ENCODE measurements at regions not wholly inside any gene's neighbourhood (a gene's known extent, or its start where the extent isn't known, plus 50 kb on each side); places are given as distances from the start of the nearest gene placed in this dataset.

- Histone ChIP-seq H3K4me2 (no peak overlapping the region), H4K20me1 (ENCODE audit: insufficient read depth) (no peaks in the 10 kb centered on the region), H2AFZ (ENCODE audit: low read depth) (no peak overlapping the region), H3K9me3 (no peaks in the 10 kb centered on the region), H3K79me2 (ENCODE audit: insufficient read depth) (no peaks in the 10 kb centered on the region), H3F3A (replicated peaks; ENCODE audit: insufficient read depth) (peaks cover 28% of the 10 kb centered on the region), H3K4me1 (ENCODE audit: control insufficient read depth in 1 of 2, insufficient read depth in 2 of 2, low read depth in 1 of 2, low read length in 1 of 2) (peaks cover 0 to 31% of the 10 kb centered on the region in 2 experiments), H3K9ac (no peak overlapping the region; the same call in 1 of the 2 replicates), H3K4me3 (ENCODE audit: low read depth in 2 of 2, low read length in 1 of 2) (no peak overlapping the region), H3K9me2 (no peaks in the 10 kb centered on the region), H3K27ac (ENCODE audit: low read depth in 2 of 2, low read length in 1 of 2) (peak overlapping the region in 1 of 2 experiments; percentile 95; a peak in 2 of 4 replicates), H3K27me3 (ENCODE audit: insufficient read depth) (no peaks in the 10 kb centered on the region), H3K36me3 (replicated peaks in 1 of 2; ENCODE audit: control insufficient read depth in 1 of 2, insufficient read depth in 2 of 2, low read length in 1 of 2) (no peaks in the 10 kb centered on the region)
- DNase-seq: no peak
- TF ChIP-seq GABPA (IDR thresholded peaks at IDR 0.05; ENCODE audit: low read depth): no peak
- no peak for TF ChIP-seq MAX (IDR thresholded peaks at IDR 0.05; ENCODE audit: low read depth)
- TF ChIP-seq RCOR1 (IDR thresholded peaks at IDR 0.05; ENCODE audit: low read length): no peak
- TF ChIP-seq, protein P1, sequence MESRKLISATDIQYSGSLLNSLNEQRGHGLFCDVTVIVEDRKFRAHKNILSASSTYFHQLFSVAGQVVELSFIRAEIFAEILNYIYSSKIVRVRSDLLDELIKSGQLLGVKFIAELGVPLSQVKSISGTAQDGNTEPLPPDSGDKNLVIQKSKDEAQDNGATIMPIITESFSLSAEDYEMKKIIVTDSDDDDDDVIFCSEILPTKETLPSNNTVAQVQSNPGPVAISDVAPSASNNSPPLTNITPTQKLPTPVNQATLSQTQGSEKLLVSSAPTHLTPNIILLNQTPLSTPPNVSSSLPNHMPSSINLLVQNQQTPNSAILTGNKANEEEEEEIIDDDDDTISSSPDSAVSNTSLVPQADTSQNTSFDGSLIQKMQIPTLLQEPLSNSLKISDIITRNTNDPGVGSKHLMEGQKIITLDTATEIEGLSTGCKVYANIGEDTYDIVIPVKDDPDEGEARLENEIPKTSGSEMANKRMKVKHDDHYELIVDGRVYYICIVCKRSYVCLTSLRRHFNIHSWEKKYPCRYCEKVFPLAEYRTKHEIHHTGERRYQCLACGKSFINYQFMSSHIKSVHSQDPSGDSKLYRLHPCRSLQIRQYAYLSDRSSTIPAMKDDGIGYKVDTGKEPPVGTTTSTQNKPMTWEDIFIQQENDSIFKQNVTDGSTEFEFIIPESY (IDR thresholded peaks at IDR 0.05; ENCODE audit: borderline replicate concordance, low read depth): no peak
- 0 out of 2 replicates have a peak, but pooled peaks have one; percentile 5 for TF ChIP-seq JUND (IDR thresholded peaks at IDR 0.05)
- TF ChIP-seq, protein P2, sequence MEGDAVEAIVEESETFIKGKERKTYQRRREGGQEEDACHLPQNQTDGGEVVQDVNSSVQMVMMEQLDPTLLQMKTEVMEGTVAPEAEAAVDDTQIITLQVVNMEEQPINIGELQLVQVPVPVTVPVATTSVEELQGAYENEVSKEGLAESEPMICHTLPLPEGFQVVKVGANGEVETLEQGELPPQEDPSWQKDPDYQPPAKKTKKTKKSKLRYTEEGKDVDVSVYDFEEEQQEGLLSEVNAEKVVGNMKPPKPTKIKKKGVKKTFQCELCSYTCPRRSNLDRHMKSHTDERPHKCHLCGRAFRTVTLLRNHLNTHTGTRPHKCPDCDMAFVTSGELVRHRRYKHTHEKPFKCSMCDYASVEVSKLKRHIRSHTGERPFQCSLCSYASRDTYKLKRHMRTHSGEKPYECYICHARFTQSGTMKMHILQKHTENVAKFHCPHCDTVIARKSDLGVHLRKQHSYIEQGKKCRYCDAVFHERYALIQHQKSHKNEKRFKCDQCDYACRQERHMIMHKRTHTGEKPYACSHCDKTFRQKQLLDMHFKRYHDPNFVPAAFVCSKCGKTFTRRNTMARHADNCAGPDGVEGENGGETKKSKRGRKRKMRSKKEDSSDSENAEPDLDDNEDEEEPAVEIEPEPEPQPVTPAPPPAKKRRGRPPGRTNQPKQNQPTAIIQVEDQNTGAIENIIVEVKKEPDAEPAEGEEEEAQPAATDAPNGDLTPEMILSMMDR (IDR thresholded peaks at IDR 0.05): 0 out of 2 replicates have a peak, but pooled peaks have one; percentile 12
- no peak for TF ChIP-seq FOXJ3 (CRISPR knock-in tag; IDR thresholded peaks at IDR 0.05)
- TF ChIP-seq SIN3A (IDR thresholded peaks at IDR 0.05; ENCODE audit: borderline replicate concordance, low read depth, low read length): no peak
- CTCF ChIA-PET: no interaction called here
- WGBS (ENCODE audit: low lambda C conversion rate): 65% methylated on average over 6 of the region's 6 CpGs
- POLR2A ChIA-PET: no interaction called here
These were observed 160.8 kb downstream of the COL6A3 start for GRCh38 chr2:237253046-237253702.

DNA sequence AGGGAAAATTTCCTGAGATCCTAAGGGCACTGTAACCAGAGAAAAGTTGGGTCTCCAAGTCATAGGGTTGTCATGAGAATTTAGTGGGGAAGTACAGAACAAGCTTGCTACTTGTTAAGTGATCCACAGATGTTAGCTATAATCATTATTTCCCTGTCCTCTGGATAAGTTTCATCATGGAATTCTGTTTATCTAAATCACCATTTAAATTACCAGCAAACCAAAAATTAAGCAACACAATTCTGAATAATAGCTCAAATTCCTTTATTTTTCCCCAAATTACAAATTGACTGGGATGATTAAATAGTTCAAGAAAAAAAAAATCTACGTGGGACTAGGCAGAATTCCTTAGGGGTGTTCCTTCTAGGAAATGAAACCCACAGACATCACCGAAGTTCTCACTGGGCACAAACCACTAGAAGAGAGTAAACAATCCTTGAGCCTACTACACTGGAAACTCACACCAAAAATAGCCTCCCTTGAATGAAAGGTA, 159.5 kb downstream of the COL6A3 start:
- ChIA-PET CTCF (interaction anchor here (0.7 to 1.1 kb wide), 3 partner anchors 152 to 318 kb away, joined by 3 to 4 read pairs (median 4); no protein-coding TSS in a partner anchor), POLR2A (no interaction called here)
- Histone ChIP-seq H3K27me3 (ENCODE audit: insufficient read depth) (no peaks in the 10 kb centered on the region), H3K9me2 (no peaks in the 10 kb centered on the region), H3K9me3 (no peaks in the 10 kb centered on the region), H3K36me3 (replicated peaks in 1 of 2; ENCODE audit: control insufficient read depth in 1 of 2, insufficient read depth in 2 of 2, low read length in 1 of 2) (no peaks in the 10 kb centered on the region), H4K20me1 (ENCODE audit: insufficient read depth) (no peaks in the 10 kb centered on the region), H2AFZ (ENCODE audit: low read depth) (0 out of 2 replicates have a peak overlapping the region, but pooled peaks have one; percentile 29), H3K4me3 (ENCODE audit: low read depth in 2 of 2, low read length in 1 of 2) (no peak overlapping the region), H3K4me1 (ENCODE audit: control insufficient read depth in 1 of 2, insufficient read depth in 2 of 2, low read depth in 1 of 2, low read length in 1 of 2) (peaks cover 0 to 35% of the 10 kb centered on the region in 2 experiments), H3F3A (replicated peaks; ENCODE audit: insufficient read depth) (peaks cover 34% of the 10 kb centered on the region), H3K9ac (peak overlapping the region; percentile 57; the same call in 1 of the 2 replicates), H3K4me2 (no peak overlapping the region), H3K27ac (ENCODE audit: low read depth in 2 of 2, low read length in 1 of 2) (peak overlapping the region; percentile 50 to 95; a peak in 3 of 4 replicates), H3K79me2 (ENCODE audit: insufficient read depth) (no peaks in the 10 kb centered on the region)
- TF ChIP-seq MAX (IDR thresholded peaks at IDR 0.05; ENCODE audit: low read depth) (no peak), EZH2phosphoT487 (IDR thresholded peaks at IDR 0.05; ENCODE audit: borderline replicate concordance, low read depth) (no peak), RCOR1 (IDR thresholded peaks at IDR 0.05; ENCODE audit: low read length) (no peak), TEAD4 (IDR thresholded peaks at IDR 0.05; ENCODE audit: borderline replicate concordance, insufficient read depth) (no peak), RFX5 (IDR thresholded peaks at IDR 0.05; ENCODE audit: low read length) (no peak), SMC3 (IDR thresholded peaks at IDR 0.05; ENCODE audit: low read depth, low read length) (no peak), RAD21 (IDR thresholded peaks at IDR 0.05; ENCODE audit: low read length) (no peak), RXRA (IDR thresholded peaks at IDR 0.05; ENCODE audit: borderline replicate concordance, low read depth) (no peak), TAF1 (IDR thresholded peaks at IDR 0.05; ENCODE audit: borderline replicate concordance, low read depth, low read length) (no peak), PBX3 (IDR thresholded peaks at IDR 0.05) (no peak), GATA2 (CRISPR knock-in tag; IDR thresholded peaks at IDR 0.05) (no peak)
- TF ChIP-seq, protein P3, sequence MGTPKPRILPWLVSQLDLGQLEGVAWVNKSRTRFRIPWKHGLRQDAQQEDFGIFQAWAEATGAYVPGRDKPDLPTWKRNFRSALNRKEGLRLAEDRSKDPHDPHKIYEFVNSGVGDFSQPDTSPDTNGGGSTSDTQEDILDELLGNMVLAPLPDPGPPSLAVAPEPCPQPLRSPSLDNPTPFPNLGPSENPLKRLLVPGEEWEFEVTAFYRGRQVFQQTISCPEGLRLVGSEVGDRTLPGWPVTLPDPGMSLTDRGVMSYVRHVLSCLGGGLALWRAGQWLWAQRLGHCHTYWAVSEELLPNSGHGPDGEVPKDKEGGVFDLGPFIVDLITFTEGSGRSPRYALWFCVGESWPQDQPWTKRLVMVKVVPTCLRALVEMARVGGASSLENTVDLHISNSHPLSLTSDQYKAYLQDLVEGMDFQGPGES (IDR thresholded peaks at IDR 0.05; ENCODE audit: low read depth, low read length): no peak
- WGBS (ENCODE audit: low lambda C conversion rate): 59% methylated on average over 2 of the region's 2 CpGs
- DNase-seq: no peak
